GM19035 (cell line): ENCODE measurements at regions not wholly inside any gene's neighbourhood (a gene's known extent, or its start where the extent isn't known, plus 50 kb on each side); places are given as distances from the start of the nearest gene placed in this dataset.

Experiments
- ATAC-seq: cut with Tn5 transposase; IDR thresholded peaks from one replicate; pipeline ENCODE4 v1.9.1; 2021; ENCODE audit not compliant: unreplicated experiment

- no peak for ATAC-seq
These were observed 94.4 kb upstream of the CD93 start for GRCh38 chr20:23180451-23180921.

GRCh38 chr20:23179766-23180403 is 93.8 kb upstream of the CD93 start:
- ATAC-seq = no peak

- no peak for ATAC-seq
These were observed 92.7 kb upstream of the CD93 start for GRCh38 chr20:23178806-23179205.

- no peak for ATAC-seq
These were observed 88.7 kb upstream of the CD93 start for GRCh38 chr20:23174821-23175220.

- ATAC-seq = no peak
These were observed 81.3 kb upstream of the CD93 start for GRCh38 chr20:23167431-23167830.

- ATAC-seq = no peak
These were observed 80.4 kb upstream of the CD93 start for GRCh38 chr20:23166563-23166962.

- ATAC-seq = no peak
These were observed 79.8 kb upstream of the CD93 start for GRCh38 chr20:23165964-23166363.

- ATAC-seq = no peak
These were observed 79.2 kb upstream of the CD93 start for GRCh38 chr20:23165307-23165750.

- ATAC-seq = no peak
These were observed 78.1 kb upstream of the CD93 start for GRCh38 chr20:23164176-23164601.

- ATAC-seq = no peak
These were observed 77.4 kb upstream of the CD93 start for GRCh38 chr20:23163562-23163961.

- ATAC-seq = no peak
These were observed 76.8 kb upstream of the CD93 start for GRCh38 chr20:23162887-23163286.

- ATAC-seq = no peak
These were observed 76.0 kb upstream of the CD93 start for GRCh38 chr20:23161968-23162696.

GRCh38 chr20:23161244-23161891 is 75.2 kb upstream of the CD93 start:
- no peak for ATAC-seq

- ATAC-seq = no peak
These were observed 74.6 kb upstream of the CD93 start for GRCh38 chr20:23160536-23161243.

- ATAC-seq = no peak
These were observed 73.8 kb upstream of the CD93 start for GRCh38 chr20:23159947-23160318.

GRCh38 chr20:23159256-23159946 is 73.3 kb upstream of the CD93 start:
- no peak for ATAC-seq

GRCh38 chr20:23157734-23158133 is 71.6 kb upstream of the CD93 start:
- ATAC-seq = no peak

- ATAC-seq = no peak
These were observed 70.8 kb upstream of the CD93 start for GRCh38 chr20:23156842-23157423.

- no peak for ATAC-seq
These were observed 70.2 kb upstream of the CD93 start for GRCh38 chr20:23156170-23156841.

- no peak for ATAC-seq
These were observed 69.0 kb upstream of the CD93 start for GRCh38 chr20:23155141-23155590.
